ENCODE measurements at regions not wholly inside any gene's neighbourhood (a gene's known extent, or its start where the extent isn't known, plus 50 kb on each side); places are given as distances from the start of the nearest gene placed in this dataset.

DNA sequence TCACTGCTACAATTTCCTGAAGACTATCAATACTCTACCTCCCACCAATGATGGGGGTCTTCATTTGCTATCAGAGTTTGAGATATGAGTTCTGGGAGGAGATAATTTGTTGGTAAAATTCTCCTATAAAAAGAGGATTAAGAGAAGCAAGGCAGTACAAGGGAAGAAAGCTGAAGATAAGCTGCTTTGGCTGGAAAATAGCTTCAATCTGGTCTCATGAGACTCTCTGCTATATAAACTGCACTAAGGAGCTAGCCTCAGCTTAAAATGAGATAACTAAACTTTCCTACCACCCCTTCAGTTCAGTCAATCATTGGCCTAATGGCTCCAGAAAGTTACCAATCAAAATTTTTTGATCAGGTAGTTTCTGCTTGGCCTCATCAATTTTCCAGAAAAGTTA is 2105.0 kb downstream of the ARAP2 start:
- TF ChIP-seq POLR2A (IDR thresholded peaks at IDR 0.05; ENCODE audit: low read length) (no peak), GATA1 (IDR thresholded peaks at IDR 0.05; ENCODE audit: low read depth, low read length) (no peak)
